HG03520 (cell line): ENCODE measurements at regions not wholly inside any gene's neighbourhood (a gene's known extent, or its start where the extent isn't known, plus 50 kb on each side); places are given as distances from the start of the nearest gene placed in this dataset.
A peak's percentile ranks its signal among the peaks of the same experiment; 100 is the strongest.

Source experiments
- ATAC-seq: cut with Tn5 transposase; IDR thresholded peaks from one replicate; pipeline ENCODE4 v1.9.1; 2021; ENCODE audit warnings: mild to moderate bottlenecking, moderate library complexity; ENCODE audit not compliant: unreplicated experiment

DNA sequence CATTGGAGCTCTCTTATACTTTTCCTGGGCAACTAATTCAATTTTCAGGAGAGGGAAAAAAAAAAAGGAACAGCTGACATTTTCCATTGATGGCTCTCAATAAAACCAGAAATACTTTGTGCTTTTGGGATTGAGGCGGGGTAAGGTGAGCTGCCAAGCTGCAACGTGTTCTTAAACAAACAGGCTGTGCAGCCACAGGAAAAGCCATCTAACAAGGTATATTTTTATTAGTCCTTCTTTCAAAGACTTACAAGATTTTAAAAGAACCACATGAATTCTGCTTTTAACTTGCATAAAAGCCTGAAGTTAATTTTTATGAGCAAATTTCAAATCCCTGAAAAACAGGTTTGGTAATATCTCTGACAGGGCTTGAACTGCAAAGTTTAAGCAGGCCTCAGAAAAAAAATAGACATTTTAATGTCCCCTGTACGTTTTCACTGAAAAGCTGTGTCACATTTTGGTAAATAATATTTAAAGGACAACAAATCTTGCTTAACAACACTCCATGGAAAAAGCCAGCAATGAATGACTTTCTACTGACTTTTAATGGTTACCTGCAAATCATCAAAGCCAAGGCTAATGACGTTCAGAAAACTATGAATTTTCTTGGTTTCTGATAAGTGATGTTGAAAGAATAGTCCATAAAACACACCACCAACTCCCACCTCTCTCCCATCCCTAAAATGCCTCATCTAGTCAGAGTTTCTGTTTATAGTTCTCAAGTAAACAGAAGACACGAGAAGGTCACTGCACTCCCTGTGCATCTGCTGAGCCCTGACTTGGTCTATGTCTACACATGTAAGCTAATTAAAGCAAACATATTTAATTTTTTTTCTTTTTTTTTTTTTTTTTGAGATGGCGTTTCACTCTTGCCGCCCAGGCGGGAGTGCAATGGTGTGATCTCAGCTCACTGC lies 433.6 kb downstream of the PIK3R1 start:
- ATAC-seq, result no peak

DNA sequence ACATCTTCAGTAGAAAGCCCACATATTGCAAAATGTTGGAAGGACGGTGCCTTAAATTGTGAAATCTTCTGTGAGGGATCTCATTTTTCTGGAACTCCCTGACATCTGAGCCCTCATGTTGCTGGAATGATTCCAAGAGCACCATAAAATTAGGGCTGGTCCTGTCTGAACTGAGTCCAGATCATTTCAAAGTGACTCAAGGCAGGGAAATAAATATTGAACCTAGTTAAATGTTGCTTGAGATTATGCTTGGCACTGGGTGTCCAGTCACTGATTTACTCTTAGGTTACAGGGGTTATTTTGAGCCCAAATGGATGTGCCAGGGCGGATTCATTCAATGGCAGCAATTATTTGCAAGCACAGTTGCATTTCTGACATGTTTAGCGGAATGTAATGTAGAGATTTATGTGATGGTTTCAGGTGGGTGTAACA lies 437.0 kb downstream of the PIK3R1 start:
- ATAC-seq, result no peak

DNA sequence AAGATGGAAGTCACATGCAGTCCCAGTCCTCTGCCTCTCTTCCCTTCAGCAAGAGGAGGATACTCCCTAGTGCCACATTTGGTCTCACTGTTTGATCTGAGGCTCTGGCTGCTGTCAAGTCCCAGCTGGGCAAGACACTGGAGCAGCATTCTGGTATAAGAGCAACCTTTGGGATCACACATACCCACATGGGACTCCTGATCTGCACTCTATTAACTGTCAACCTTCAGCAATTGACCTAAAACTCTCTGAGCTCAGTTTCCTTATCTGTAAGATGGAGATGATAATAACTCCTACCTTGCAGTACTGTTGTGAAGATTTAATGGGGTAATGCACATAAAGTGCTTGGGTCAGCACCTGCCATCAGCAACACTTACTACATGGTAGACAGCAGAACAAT lies 437.9 kb downstream of the PIK3R1 start:
- no peak for ATAC-seq

DNA sequence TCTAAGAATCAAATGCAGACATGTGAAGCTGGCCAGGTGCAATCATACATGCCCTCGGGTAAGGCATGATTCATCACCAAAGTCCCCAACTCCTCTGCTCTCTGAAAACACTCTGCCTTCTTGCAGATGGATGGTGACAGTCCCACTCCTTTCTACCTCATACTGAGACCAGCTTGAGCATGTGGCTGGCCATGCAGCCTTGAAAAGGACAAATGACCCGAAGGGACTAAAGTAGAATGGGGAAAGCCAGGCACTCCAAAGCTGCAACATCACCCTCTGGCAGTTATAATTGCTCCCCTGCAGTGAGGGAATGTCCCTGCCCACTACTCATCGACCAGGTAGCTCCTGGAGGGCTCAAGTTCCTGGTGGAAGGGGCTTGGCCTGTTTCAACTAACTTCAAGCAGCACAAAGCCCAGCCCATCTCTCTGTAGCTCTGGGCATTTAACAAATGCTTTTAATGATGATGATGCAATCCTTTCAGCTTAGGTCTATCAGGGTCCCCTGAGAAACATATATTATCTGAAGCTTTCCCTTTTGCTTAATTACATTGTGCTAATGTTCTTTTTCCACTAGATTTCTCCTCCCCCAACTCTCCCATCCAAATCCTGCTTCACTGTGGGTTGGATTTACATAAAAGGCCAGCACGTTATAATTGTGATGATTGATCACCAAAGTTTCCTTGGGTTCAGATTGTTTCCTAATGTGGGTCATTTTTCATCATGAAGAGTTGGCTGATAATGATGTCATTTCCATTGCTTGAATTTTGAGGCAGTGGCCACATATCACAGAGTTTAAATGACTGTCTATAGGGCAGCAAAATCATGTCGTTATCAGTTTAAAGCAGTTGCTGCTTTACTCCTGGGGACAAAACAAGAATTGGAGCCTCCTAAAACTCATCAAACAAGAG lies 436.5 kb upstream of the SLC30A5 start:
- no peak for ATAC-seq

DNA sequence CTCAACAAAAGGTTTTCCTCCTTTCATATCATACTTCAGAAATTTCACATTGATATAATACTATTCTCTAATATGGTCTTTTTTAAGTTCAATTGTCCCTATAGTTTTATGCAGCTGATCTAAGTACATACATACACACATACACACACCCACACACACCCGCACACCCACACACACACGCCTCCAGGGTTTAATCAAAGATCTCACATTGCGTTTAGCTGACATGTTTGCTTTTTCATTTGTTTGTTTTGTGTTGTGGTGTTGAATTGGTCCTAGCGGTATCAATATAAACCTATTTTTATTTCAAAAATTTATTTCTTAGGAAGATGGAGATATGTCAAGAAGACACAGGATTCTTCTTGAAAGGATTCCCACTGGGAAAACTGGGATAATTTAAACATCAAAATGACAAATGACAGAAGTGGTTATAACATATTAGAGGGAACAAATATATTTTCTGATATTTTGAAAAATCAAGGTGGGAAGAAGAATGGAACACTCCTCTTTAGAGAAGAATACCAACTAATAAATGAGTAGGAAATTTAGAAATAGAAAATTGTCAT lies 434.9 kb upstream of the SLC30A5 start:
- ATAC-seq, result no peak

DNA sequence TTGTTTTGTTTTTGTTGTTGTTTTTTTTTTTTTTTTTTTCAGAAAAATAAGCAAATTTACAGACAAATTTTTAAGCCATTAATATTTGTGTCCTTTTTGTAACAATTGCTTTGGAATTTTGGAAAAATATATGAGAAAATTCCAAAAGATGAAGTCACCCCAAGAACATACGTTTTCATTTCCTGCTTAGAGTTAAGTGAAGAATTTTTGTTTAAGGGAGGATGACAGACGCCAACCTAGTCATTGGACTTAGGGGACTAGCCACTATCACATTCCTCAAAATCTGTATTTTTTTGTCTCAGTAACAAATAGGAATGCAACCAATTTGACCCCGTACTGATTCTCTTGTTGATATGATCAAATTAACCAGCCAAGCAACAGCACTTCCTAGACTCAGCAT lies 433.9 kb upstream of the SLC30A5 start:
- no peak for ATAC-seq

DNA sequence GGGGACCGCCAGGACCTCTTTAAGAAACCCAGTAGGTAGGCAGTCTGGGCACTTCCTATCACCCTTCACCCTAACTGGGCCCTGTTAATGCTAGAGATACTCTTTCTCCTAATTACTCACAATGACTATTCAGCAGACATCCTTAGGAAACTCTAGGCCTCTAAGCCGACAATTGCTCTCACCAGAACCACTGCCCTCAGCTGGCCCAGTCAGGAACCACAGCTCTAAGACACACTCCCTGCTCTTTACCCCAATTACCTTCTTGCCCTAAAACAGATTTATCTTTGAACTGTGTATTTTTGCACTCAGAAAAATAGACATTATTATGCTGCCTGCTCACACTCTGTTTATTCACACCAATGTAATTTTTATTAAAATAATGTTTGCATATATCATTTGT lies 432.6 kb upstream of the SLC30A5 start:
- peak; percentile 69 for ATAC-seq

DNA sequence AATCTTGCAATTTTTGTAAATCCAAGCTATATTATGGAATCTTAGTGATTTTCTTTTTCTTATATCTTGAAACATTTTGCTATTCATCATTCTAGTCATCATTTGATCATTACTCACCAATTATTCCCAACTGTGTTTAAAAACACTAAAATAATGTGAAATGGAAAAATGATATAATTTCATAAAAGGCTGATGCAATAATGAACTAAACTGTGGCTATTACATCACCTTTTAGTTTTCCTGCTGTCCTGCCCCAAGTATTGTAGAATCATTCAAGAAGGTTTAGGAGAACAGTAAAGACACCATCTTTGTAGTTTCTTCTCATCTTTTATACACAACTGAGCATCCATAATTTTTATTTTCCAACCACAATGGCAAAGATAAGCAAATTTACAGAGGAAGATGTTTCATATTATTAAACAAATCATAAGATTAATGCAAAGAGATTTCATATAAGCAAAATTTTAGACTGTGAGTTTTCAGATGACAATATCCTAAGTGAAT lies 431.0 kb upstream of the SLC30A5 start:
- ATAC-seq, result no peak

DNA sequence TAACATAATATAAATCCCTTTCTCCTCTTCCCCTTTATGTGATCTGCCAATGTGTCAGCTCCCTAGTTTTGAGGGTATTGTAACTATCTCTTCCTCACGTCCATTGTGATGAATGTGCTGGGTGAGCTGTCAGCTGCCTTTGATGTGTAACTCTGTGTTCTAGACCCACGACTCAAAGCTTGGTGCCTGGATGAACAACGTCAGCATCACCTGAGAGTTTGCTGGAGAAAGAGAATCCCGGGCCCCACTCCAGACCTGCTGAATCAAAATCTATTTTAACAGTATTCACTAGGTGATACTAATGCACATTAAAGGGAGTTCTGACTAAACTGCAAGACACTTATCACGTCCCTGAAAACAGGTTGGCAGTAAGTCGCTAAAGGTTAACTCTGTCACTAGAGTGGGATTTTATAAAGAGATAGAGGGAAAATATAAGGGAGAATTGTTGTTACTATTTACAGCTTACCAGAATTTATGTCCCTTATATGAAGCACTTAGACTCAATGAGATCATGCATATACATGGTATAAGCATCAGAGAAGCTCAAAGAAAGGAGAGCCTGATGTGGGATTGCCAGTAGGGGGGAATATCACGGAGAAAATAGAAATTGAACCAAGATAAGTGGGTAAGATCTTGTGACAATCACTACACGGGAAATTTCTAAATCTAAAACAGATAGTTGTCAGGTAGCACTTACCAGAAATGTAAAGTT lies 423.8 kb upstream of the SLC30A5 start:
- no peak for ATAC-seq

DNA sequence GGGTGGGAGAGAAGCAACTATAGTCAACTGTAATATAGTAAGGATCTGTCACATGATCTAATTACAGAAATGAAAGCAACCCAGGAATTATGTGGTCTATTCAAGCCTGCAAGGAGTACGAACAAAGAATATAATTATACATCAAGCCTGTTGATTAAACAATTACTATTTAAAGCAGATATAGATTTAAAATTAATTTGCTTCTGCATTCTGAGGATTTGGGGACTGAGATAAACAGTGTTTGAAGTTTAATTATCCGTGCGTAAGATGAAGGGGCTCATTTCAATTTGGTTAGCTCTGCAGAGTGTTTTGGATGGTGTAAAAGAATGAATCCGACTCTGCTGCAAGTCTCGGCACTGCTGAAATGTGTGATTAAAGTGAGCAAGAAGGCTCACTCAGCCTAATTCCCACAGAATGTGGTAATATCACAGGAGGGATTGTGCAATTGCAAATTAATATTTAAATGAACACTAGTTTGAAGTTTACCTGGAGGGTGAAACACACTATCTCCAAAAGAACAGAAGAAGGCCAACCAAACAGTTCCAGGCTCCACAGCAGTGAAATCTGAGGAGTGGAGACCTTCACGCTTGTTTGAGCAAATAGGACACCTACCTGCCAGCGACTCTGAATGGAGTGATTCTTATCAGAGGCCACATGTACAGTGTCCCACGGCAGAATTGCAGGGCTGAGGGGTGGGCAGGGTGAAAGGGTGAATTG lies 420.6 kb upstream of the SLC30A5 start:
- ATAC-seq, result no peak

DNA sequence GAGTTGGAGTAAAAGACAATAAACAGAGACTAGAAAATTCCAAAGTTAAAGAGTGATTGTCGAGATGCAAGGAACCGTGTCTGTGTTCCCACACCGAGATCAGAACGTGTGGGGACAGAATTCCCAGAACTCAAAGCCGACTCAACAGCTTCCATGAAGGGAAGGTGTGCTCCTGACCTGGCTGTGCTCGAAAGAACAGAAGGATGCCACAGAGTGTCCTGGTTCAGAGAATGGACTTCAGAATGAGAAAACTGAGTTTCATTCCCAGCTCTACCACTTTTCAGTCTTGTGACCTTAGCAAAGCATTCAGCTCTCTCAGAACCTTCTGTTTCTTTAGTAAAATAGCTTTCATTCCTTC lies 420.0 kb upstream of the SLC30A5 start:
- ATAC-seq, result no peak

DNA sequence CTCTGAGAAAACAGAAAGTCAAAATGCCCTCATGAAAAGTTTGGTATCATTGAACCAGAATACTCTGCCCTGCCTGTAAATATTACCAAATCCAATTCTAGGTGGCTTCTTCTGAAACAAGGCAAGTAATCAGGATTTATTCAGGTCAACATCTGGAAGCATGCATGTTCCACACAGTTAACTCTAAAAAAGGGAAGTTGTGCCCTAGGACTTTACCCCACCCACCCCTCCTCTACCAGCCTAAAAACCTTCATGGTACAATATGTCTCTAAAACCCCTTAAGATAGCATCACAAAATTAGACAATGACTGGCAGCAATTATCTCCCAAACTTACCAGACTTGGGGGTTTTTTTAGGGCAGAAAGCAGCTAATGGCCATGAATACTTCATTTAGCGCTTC lies 414.8 kb upstream of the SLC30A5 start:
- no peak for ATAC-seq

DNA sequence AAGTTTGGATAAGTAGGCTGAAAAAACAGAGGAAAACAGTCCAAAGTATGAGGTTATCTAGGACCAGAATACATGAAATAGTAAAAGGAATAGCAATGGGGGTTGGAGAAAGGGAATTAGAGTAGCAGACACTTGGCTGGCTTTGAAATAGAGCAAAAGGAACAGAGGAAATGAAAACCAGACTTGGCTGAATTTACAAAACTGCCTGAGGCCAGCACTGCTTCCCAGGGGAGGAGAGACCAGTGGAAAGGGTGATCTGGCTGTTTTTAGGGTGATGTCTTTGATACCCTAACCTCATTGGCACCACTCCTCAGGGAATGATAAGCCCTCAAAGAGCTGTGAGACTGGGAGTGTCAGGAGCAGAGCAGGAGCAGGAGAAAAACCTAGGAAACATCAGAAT lies 413.4 kb upstream of the SLC30A5 start:
- no peak for ATAC-seq

DNA sequence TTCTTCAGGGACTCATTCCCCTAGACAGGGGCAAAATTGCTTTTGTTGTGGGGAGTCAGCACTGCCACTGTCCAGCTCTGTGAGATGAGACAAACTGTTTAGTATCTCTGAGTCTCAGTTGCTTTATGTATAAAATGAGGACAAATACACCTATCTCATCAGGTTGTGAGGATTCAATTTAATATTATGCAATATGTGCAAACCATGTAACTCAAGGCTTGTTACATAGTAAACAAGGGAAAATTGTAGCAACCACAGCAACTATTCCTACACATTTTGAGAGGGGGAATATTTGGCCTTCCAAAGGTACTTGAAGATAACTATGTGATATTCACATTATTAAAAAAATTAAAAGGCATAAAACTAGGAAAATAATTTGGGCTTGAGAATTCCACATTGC lies 411.9 kb upstream of the SLC30A5 start:
- ATAC-seq, result no peak

DNA sequence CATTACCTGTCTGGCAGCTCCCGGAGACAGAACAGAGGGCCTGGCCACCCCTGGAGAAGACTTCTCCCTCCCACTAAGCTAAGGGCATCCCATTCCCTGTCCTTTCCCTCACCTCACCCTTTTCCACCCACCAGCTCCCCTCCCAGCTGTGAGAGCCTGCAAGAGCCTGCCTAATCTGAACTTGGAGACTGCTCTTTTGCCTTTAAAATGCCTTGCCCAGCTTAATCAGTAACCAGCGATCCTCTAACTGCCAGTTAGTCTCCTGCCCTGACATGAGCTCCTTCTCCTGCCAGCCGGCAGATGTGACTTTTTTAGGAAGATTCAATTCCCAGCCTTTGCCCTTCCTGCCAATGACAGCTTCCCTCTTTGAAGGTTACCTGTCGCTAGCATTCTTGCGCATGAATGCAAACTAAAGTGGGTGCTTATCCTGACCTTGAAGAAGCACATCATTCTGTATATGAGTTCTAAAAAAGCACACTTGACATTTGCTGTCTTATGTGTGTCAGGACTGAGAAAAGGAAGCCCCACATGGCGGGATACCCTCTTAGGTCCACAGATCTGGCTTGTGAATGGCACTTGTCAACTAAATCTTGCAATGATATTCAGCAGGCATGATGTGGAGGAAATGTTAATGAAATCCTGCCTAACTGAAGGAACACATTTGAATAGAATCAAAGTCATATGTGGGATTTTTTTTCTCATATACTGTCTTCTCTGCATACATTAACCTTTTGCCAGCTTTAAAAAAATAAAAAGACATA lies 411.2 kb upstream of the SLC30A5 start:
- ATAC-seq, result no peak

DNA sequence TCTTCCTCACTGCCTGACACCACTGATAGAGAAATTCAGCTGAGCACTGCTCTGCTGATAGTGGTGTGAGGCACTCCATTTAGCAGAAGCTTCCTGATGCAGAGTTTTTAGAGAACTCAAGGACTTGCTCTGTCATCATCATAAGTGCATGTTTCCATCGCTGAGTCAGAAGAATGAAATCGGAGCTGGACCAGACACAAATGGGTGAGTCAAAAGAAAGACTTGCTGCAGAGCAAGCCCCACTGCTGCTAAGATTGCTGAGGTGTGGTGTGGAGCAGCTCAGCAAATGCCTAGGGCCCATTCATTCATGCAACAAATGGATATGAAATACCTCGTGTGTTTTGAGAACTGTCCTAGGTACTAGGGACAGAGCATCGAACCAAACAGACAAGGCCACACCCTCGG lies 410.2 kb upstream of the SLC30A5 start:
- no peak for ATAC-seq

DNA sequence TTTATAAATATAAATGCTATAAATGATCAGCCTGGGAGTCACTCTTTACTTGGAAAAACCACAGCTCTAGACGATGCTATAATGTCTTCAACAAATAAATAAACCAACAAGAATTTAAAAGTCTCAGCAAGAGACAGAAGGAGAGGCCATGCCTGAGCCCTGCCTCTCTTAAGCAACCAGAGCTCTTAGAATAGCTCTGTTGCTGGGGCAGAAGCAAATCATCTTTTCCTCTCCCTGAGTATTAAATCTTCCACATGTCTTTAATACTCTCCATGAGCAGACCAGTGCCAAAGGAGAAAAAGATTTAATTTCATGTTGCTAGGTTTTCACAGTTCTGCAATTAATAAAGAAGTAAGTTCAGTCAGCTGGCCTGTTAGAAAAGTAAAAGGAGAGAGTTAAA lies 408.0 kb upstream of the SLC30A5 start:
- ATAC-seq, result no peak

DNA sequence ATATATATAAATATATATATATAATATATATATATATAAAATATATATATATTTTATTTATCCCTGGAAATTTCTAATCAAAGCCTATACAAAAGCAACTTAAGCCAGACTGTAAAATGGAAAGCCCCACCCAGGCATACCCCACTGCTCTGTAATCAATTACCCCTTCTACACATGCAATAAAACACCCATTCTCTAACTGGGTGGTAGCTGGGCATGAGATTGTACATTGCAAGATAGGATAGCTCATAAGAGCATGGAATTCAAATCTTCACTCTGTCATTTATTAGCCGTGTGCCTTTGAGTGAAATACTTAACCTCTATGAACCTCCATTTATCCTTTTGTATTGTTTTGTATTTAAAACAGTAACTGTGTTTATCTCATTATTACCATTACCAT lies 405.3 kb upstream of the SLC30A5 start:
- no peak for ATAC-seq

DNA sequence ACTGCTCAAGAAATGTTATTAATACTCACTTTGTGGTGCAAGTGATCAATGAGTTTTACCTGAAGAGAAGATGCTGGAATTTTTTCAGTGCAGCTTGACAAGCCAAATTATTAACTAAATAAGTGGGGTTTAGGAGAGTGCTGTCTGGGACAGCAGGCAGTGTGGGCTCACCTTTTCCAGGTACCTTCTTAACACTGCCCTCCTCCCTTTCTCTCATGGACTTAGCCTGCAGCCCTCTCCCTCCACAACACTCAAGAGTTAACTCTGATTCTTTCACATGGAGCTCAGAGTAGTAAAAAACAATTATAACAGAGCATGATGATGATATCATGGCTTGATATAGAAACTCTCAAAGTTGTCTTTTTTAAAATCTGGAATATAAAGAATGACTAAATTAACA lies 404.8 kb upstream of the SLC30A5 start:
- ATAC-seq, result no peak
